Upper lobe of right lung (tissue), 1 donor: ENCODE measurements at regions not wholly inside any gene's neighbourhood (a gene's known extent, or its start where the extent isn't known, plus 50 kb on each side); places are given as distances from the start of the nearest gene placed in this dataset.

Source experiments
- ATAC-seq: fragments of 200-7000 bp; cut with Tn5 transposase; one replicate; pipeline ENCODE4 v1.9.1; 2020; ENCODE audit warnings: mild to moderate bottlenecking, moderate library complexity
- DNase-seq: peaks from one replicate; pipeline ENCODE4 v3.0.0-alpha.2; 2020
- H3K27ac ChIP-seq: fragments of 200-600 bp; one replicate; pipeline ENCODE4 v1.8.0; 2022
- H3K27me3 ChIP-seq: fragments of 200-600 bp; one replicate; pipeline ENCODE4 v1.8.0; 2022; ENCODE audit warnings: mild to moderate bottlenecking
- H3K36me3 ChIP-seq: fragments of 200-600 bp; one replicate; pipeline ENCODE4 v1.8.0; 2022
- H3K4me1 ChIP-seq: fragments of 200-600 bp; one replicate; pipeline ENCODE4 v1.8.0; 2022
- H3K4me3 ChIP-seq: fragments of 200-600 bp; one replicate; pipeline ENCODE4 v1.8.0; 2022; ENCODE audit warnings: mild to moderate bottlenecking
- H3K9me3 ChIP-seq: fragments of 200-600 bp; one replicate; pipeline ENCODE4 v1.8.0; 2022
- CTCF ChIP-seq: fragments of 200-600 bp; IDR thresholded peaks from one replicate; pipeline ENCODE4 v1.8.0; 2022; ENCODE audit warnings: antibody characterized with exemption
- intact Hi-C: fragments of 100-400 bp; cut with DNase I; formaldehyde crosslinking; loops from one replicate; pipeline ENCODE4 v1.11.0; 2022
- donor health status: DM: no; HTN: yes; CAD: no; lungs with severe emphysema.

GRCh38 chr3:70571696-70572095 is 259.3 kb upstream of the MDFIC2 start:
- Histone ChIP-seq H3K4me1 (no peaks in the 10 kb centered on the region), H3K4me3 (no peak overlapping the region), H3K27ac (no peak overlapping the region), H3K9me3 (no peaks in the 10 kb centered on the region), H3K36me3 (no peaks in the 10 kb centered on the region), H3K27me3 (no peaks in the 10 kb centered on the region)
- ATAC-seq (no peak), DNase-seq (no peak)
- no peak for TF ChIP-seq CTCF
- intact Hi-C loops: no loop called here

- H3K9me3 ChIP-seq: no peaks in the 10 kb centered on the region
- no peaks in the 10 kb centered on the region for H3K36me3 ChIP-seq
- ATAC-seq (no peak), DNase-seq (no peak)
- no peak for TF ChIP-seq CTCF
- no peak overlapping the region for H3K27ac ChIP-seq
- no peaks in the 10 kb centered on the region for H3K4me1 ChIP-seq
- no peaks in the 10 kb centered on the region for H3K27me3 ChIP-seq
- intact Hi-C loops: no loop called here
- H3K4me3 ChIP-seq: no peak overlapping the region
These were observed 258.1 kb upstream of the MDFIC2 start for GRCh38 chr3:70570584-70570983.

GRCh38 chr3:70568626-70569025 is 256.2 kb upstream of the MDFIC2 start:
- no peak for ATAC-seq
- no peak for DNase-seq
- TF ChIP-seq CTCF: no peak
- Histone ChIP-seq H3K4me1 (no peaks in the 10 kb centered on the region), H3K36me3 (no peaks in the 10 kb centered on the region), H3K9me3 (no peaks in the 10 kb centered on the region), H3K27me3 (no peaks in the 10 kb centered on the region), H3K27ac (no peak overlapping the region), H3K4me3 (no peak overlapping the region)
- intact Hi-C loops: no loop called here

- Histone ChIP-seq H3K27me3 (no peaks in the 10 kb centered on the region), H3K27ac (no peak overlapping the region), H3K36me3 (no peaks in the 10 kb centered on the region), H3K9me3 (no peaks in the 10 kb centered on the region), H3K4me1 (no peaks in the 10 kb centered on the region), H3K4me3 (no peak overlapping the region)
- intact Hi-C loops: no loop called here
- DNase-seq (no peak), ATAC-seq (no peak)
- TF ChIP-seq CTCF: no peak
These were observed 253.4 kb upstream of the MDFIC2 start for GRCh38 chr3:70565861-70566260.

- no peaks in the 10 kb centered on the region for H3K36me3 ChIP-seq
- H3K4me3 ChIP-seq: no peak overlapping the region
- H3K27me3 ChIP-seq: no peaks in the 10 kb centered on the region
- no peaks in the 10 kb centered on the region for H3K9me3 ChIP-seq
- no peak for TF ChIP-seq CTCF
- no peaks in the 10 kb centered on the region for H3K4me1 ChIP-seq
- H3K27ac ChIP-seq: no peak overlapping the region
- intact Hi-C loops: no loop called here
- ATAC-seq (no peak), DNase-seq (no peak)
These were observed 252.1 kb upstream of the MDFIC2 start for GRCh38 chr3:70564552-70564951.

- no peak for TF ChIP-seq CTCF
- intact Hi-C loops: no loop called here
- no peaks in the 10 kb centered on the region for H3K36me3 ChIP-seq
- H3K4me3 ChIP-seq: no peak overlapping the region
- DNase-seq (no peak), ATAC-seq (no peak)
- H3K4me1 ChIP-seq: no peaks in the 10 kb centered on the region
- H3K27me3 ChIP-seq: no peaks in the 10 kb centered on the region
- no peak overlapping the region for H3K27ac ChIP-seq
- no peaks in the 10 kb centered on the region for H3K9me3 ChIP-seq
These were observed 249.4 kb upstream of the MDFIC2 start for GRCh38 chr3:70561796-70562195.
